Retinal pigment epithelial cell (primary cell): ENCODE measurements at regions not wholly inside any gene's neighbourhood (a gene's known extent, or its start where the extent isn't known, plus 50 kb on each side); places are given as distances from the start of the nearest gene placed in this dataset.
A peak's percentile ranks its signal among the peaks of the same experiment; 100 is the strongest.

Experiments used
- DNase-seq: peaks from one replicate; pipeline ENCODE4 v3.0.0-alpha.2; 2010; ENCODE audit warnings: low read depth
- H3K4me3 ChIP-seq: 2 replicates; pipeline ENCODE4 v1.5.1; 2011; ENCODE audit warnings: mild to moderate bottlenecking, low read length, control low read depth, moderate library complexity
- CTCF ChIP-seq: conservative IDR thresholded peaks from 2 replicates; pipeline ENCODE4 v1.5.1; 2011; ENCODE audit warnings: low read depth, low read length, control low read depth, inconsistent platforms

- no peak for DNase-seq
- TF ChIP-seq CTCF = no peak
- H3K4me3 ChIP-seq = no peak overlapping the region
These were observed 351.4 kb downstream of the PTTG2 start for GRCh38 chr4:38311495-38312126.

- no peak for DNase-seq
- no peak for TF ChIP-seq CTCF
- no peak overlapping the region for H3K4me3 ChIP-seq
These were observed 350.8 kb upstream of the KLF3 start for GRCh38 chr4:38313175-38313574.

- H3K4me3 ChIP-seq = no peak overlapping the region
- TF ChIP-seq CTCF = no peak
- DNase-seq = peak; percentile 68
These were observed 349.9 kb upstream of the KLF3 start for GRCh38 chr4:38313999-38314561.

- TF ChIP-seq CTCF = no peak
- no peak overlapping the region for H3K4me3 ChIP-seq
- no peak for DNase-seq
These were observed 349.3 kb upstream of the KLF3 start for GRCh38 chr4:38314663-38315062.

GRCh38 chr4:38315286-38315685 is 348.7 kb upstream of the KLF3 start:
- H3K4me3 ChIP-seq = no peak overlapping the region
- no peak for DNase-seq
- no peak for TF ChIP-seq CTCF

GRCh38 chr4:38316045-38316444 is 348.0 kb upstream of the KLF3 start:
- no peak for DNase-seq
- TF ChIP-seq CTCF = no peak
- H3K4me3 ChIP-seq = no peak overlapping the region

GRCh38 chr4:38317041-38317674 is 346.8 kb upstream of the KLF3 start:
- no peak overlapping the region for H3K4me3 ChIP-seq
- DNase-seq = no peak
- no peak for TF ChIP-seq CTCF
